ENCODE measurements at regions not wholly inside any gene's neighbourhood (a gene's known extent, or its start where the extent isn't known, plus 50 kb on each side); places are given as distances from the start of the nearest gene placed in this dataset.

DNA sequence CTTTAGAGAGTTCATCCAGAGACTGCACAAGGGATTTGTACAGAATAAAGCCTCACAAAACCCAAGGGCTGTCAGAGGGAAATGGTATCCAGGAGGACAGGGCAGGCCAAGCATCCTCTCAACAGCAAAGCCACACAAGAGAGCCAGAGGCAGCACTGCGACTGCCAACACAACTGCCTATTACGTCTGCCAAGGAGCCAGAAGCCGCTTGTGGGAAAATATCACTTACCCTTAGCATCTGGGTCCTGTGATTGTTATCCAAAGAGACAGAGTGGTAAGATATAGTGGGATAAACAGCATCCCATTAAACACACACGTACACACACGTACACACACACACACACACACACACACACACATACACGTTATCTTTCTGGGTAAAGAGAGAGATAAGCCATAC, 618.3 kb upstream of the AGTR1 start:
- TF ChIP-seq, protein P1, sequence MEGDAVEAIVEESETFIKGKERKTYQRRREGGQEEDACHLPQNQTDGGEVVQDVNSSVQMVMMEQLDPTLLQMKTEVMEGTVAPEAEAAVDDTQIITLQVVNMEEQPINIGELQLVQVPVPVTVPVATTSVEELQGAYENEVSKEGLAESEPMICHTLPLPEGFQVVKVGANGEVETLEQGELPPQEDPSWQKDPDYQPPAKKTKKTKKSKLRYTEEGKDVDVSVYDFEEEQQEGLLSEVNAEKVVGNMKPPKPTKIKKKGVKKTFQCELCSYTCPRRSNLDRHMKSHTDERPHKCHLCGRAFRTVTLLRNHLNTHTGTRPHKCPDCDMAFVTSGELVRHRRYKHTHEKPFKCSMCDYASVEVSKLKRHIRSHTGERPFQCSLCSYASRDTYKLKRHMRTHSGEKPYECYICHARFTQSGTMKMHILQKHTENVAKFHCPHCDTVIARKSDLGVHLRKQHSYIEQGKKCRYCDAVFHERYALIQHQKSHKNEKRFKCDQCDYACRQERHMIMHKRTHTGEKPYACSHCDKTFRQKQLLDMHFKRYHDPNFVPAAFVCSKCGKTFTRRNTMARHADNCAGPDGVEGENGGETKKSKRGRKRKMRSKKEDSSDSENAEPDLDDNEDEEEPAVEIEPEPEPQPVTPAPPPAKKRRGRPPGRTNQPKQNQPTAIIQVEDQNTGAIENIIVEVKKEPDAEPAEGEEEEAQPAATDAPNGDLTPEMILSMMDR (IDR thresholded peaks at IDR 0.05; ENCODE audit: low read depth, low read length, missing control alignments) = no peak
- no peak overlapping the region for H3K4me3 ChIP-seq (ENCODE audit: low read depth, low read length)
- no peak for DNase-seq (ENCODE audit: low read depth)

DNA sequence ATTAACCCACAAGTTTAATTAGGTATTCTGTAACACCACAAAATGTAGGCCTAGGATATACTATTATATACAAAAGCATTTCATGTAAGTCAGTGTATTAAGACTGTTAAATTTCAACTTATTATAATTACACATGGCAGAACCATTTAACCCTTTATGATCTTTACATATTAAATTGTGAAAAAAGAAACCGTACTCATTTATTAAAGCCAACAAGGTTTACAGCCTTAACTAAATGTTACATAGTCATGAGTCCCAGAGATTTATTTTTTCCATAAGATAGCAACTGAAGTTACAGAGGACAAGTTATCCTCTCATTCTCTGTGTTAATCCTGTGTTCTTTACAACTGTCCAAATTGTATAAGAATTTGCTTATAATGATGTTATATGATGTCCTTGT, 615.8 kb upstream of the AGTR1 start:
- no peak overlapping the region for H3K4me3 ChIP-seq (ENCODE audit: low read depth, low read length)
- TF ChIP-seq, protein P1 (IDR thresholded peaks at IDR 0.05; ENCODE audit: low read depth, low read length, missing control alignments) = no peak
- no peak for DNase-seq (ENCODE audit: low read depth)

DNA sequence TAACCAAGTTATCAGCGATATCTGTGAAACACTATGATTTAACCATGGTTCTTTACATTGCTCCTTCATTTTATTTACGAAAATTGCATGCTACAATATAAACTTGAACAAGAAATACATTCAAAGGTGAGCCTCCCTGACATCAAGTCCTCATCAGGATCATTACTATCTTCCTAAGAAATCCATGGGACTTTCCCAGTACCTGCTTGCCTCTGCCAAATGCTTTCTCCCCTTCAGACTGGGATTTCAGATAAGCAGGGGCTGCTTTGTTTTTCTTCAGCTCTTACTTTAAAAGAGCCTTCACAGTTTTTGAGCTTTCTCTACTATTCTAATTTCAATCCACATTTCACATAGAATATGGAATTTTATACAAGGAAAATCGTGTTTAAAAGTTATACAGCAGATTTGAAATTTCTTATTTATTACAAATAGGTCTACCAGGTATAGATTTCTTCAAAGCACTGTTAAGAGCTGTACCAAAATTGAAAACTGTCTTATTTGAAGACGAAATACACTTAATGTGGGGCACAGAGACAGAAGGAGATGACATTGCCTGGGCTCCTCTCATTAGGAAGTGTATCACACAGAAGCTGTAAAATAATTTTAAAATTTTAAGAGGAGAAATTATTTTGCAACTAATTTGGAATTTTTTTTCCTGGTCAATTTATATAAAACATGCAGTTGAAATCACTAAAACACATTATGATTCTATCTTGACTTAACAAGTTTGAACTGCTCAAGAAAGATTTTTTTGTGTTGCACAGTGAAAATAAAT, 615.0 kb upstream of the AGTR1 start:
- TF ChIP-seq, protein P1 (IDR thresholded peaks at IDR 0.05; ENCODE audit: low read depth, low read length, missing control alignments) = no peak
- no peak overlapping the region for H3K4me3 ChIP-seq (ENCODE audit: low read depth, low read length)
- DNase-seq (ENCODE audit: low read depth) = no peak

DNA sequence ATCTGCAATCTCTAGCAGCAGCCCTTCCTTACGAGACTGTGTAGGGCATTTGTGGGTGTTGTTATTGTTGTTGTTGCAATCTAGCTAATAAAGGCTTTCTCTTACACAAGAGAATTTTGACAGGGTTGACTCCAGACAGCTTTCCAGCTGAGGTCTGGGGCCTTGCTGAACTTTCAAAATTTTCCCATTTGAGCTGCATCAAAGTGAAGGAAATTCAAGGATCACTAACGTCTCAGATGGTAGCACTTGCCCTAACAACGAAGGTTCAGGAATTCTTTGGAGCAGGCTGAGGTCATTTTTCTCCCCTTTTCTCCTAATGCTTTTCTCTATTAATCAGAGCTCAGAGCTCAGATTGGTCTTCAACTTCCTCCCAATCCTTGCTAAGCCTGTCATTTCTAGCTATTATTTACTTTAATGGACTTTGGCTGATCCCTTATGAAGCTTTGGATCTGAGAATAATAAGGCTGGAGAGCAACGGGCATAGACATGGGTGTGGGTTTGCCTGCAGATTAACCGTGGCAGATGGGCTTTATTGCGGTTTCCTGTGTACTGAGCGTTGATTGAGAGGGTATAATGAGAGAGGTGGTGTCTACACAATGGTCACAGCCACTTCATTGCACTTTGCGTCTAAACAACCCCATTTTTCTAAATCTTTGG, 614.0 kb upstream of the AGTR1 start:
- no peak overlapping the region for H3K4me3 ChIP-seq (ENCODE audit: low read depth, low read length)
- TF ChIP-seq, protein P1 (IDR thresholded peaks at IDR 0.05; ENCODE audit: low read depth, low read length, missing control alignments) = no peak
- no peak for DNase-seq (ENCODE audit: low read depth)

DNA sequence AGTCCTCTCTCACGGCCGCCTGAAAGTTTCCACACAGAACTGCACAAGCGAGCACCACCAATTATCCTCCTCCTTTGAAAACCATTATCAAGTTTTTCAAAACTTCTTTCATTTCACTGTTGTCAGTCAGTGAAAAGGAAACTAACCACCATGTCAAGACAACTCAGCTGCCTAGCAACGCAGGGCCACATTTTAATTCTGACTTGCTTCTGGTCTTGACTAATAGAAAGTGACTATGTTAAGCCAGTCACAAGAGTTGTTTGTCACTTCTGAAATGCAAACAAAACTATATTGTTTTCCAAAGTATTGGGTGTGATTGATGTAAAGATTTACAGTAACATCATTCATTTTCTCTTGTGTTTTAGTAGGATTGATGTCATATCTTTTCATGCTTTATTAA, 612.8 kb upstream of the AGTR1 start:
- TF ChIP-seq, protein P1 (IDR thresholded peaks at IDR 0.05; ENCODE audit: low read depth, low read length, missing control alignments) = no peak
- no peak overlapping the region for H3K4me3 ChIP-seq (ENCODE audit: low read depth, low read length)
- peak; percentile 7 for DNase-seq (ENCODE audit: low read depth)

DNA sequence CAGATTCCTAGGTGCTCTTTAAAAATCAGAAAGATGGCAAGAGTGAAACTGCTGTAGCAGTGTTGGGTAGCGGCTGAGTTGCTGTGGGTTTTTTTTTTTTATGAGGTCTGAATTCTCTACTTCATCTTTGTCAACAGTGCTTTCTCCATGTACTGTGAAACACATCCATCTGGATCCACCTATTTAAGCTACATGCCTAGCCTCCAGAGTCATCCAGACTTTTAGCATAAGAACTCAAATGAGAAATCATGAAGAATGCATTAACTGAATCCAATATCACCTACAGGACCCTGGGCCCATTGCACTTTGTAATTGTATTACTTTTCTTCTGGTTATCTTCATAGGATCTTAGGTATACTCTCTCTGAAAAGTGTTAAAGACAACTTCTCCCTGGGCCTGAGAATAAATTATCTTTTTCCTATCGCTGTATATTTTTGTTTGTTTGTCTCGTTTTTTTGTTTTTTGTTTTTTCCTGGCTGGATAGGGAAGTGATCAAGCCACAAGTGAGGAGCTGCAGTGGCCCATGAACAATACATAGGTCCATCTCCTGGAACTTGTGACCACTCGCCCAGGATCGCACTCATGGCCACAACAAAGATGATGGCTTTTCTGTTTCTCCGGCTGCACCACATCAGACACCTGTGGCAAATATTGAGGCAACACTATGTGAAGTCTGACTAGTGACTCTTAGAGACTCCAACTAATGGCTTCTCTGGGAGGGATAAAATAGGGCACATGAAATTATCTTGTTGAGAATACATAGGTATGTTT, 609.9 kb upstream of the AGTR1 start:
- no peak for DNase-seq (ENCODE audit: low read depth)
- no peak overlapping the region for H3K4me3 ChIP-seq (ENCODE audit: low read depth, low read length)
- TF ChIP-seq, protein P1 (IDR thresholded peaks at IDR 0.05; ENCODE audit: low read depth, low read length, missing control alignments) = no peak

Data from GM12864 (cell line).